A549 (cell line): ENCODE measurements at regions not wholly inside any gene's neighbourhood (a gene's known extent, or its start where the extent isn't known, plus 50 kb on each side); places are given as distances from the start of the nearest gene placed in this dataset.

Experiments
- CTCF ChIP-seq: fragments of >200 bp; sonication (Bioruptor Twin); formaldehyde crosslinking; IDR thresholded peaks from 3 replicates; pipeline ENCODE4 v1.5.1; 2016
- EHMT2 ChIP-seq: fragments of 200-600 bp; sonication (generic); IDR thresholded peaks from 2 replicates; pipeline ENCODE4 v1.6.1; 2016; ENCODE audit warnings: antibody characterized with exemption, low read depth, mild to moderate bottlenecking, moderate library complexity
- MAZ ChIP-seq: fragments of 150-350 bp; IDR thresholded peaks from 2 replicates; pipeline ENCODE4 v1.6.1; 2014; ENCODE audit warnings: antibody characterized with exemption, low read depth, low read length, borderline replicate concordance
- RFX5 ChIP-seq: fragments of 450-650 bp; IDR thresholded peaks from 2 replicates; pipeline ENCODE4 v1.7.1; 2014; ENCODE audit warnings: antibody characterized with exemption, mild to moderate bottlenecking, moderate library complexity
- USF2 ChIP-seq: fragments of 450-650 bp; IDR thresholded peaks from 2 replicates; pipeline ENCODE4 v1.6.1; 2014; ENCODE audit warnings: antibody characterized with exemption
- ZSCAN20 ChIP-seq: fragments of 250-450 bp; sonication (Bioruptor Pico); IDR thresholded peaks from 2 replicates; pipeline ENCODE4 v1.8.0; 2022; ENCODE audit warnings: mild to moderate bottlenecking, moderate library complexity

- TF ChIP-seq CTCF (no peak), RFX5 (no peak), USF2 (no peak), ZSCAN20 (no peak), MAZ (no peak), EHMT2 (no peak)
These were observed 96.0 kb upstream of the FAM174B start for GRCh38 chr15:92751528-92751927.
